Duodenal mucosa (tissue), 2 donors: ENCODE measurements at regions not wholly inside any gene's neighbourhood (a gene's known extent, or its start where the extent isn't known, plus 50 kb on each side); places are given as distances from the start of the nearest gene placed in this dataset.

Experiments
- H3K27ac ChIP-seq: one replicate; pipeline ENCODE4 v1.7.0; 2013; ENCODE audit warnings: low read depth, low read length
- H3K27me3 ChIP-seq, 2 donors: one replicate each; pipeline ENCODE4 v1.7.0; 2013; ENCODE audit warnings: low read length in 2 of 2, control low read depth in 1 of 2; ENCODE audit not compliant: insufficient read depth in 2 of 2, control insufficient read depth in 1 of 2
- H3K36me3 ChIP-seq, 2 donors: one replicate each; pipeline ENCODE4 v1.7.0; 2013; ENCODE audit warnings: low read length in 2 of 2, control low read depth in 1 of 2; ENCODE audit not compliant: insufficient read depth in 2 of 2, control insufficient read depth in 1 of 2
- H3K4me1 ChIP-seq, 2 donors: one replicate each; pipeline ENCODE4 v1.7.0; 2013; ENCODE audit warnings: low read length in 2 of 2, control low read depth in 1 of 2; ENCODE audit not compliant: insufficient read depth in 2 of 2, control insufficient read depth in 1 of 2
- H3K4me3 ChIP-seq, 2 donors: one replicate each; pipeline ENCODE4 v1.7.0; 2013; ENCODE audit warnings: low read length in 2 of 2, low read depth in 1 of 2
- H3K9ac ChIP-seq, 2 donors: one replicate each; pipeline ENCODE4 v1.7.0; 2013; ENCODE audit warnings: low read length in 2 of 2, low read depth in 1 of 2
- H3K9me3 ChIP-seq, 2 donors: one replicate each; pipeline ENCODE4 v1.7.0; 2013; ENCODE audit warnings: low read length in 2 of 2, control low read depth in 1 of 2; ENCODE audit not compliant: control insufficient read depth in 1 of 2

DNA sequence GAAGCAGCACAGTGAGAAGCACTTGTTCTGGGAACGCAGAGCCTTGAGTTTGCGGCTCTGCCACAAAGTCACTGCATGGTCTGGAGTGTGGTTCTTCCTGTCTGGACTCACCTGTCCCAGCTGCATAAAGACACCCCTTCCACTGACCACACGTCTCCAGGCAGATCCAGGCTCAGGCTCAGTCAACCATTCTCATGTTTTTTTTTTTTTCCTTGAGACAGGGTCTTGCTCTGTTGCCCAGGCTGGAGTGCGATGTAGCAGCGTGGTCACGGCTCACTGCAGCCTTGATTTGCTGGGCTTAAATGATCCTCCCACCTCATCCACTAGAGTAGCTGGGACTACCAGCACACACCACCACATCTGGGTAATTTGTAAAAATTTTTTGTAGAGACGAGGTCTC is 102.9 kb upstream of the KLF4 start:
- H3K4me1 ChIP-seq, result peaks cover 24 to 39% of the 10 kb centered on the region in 2 donors
- no peak overlapping the region for H3K27ac ChIP-seq
- H3K9me3 ChIP-seq, result no peaks in the 10 kb centered on the region
- no peaks in the 10 kb centered on the region for H3K27me3 ChIP-seq
- no peaks in the 10 kb centered on the region for H3K36me3 ChIP-seq
- H3K9ac ChIP-seq, result no peak overlapping the region
- H3K4me3 ChIP-seq, result no peak overlapping the region

DNA sequence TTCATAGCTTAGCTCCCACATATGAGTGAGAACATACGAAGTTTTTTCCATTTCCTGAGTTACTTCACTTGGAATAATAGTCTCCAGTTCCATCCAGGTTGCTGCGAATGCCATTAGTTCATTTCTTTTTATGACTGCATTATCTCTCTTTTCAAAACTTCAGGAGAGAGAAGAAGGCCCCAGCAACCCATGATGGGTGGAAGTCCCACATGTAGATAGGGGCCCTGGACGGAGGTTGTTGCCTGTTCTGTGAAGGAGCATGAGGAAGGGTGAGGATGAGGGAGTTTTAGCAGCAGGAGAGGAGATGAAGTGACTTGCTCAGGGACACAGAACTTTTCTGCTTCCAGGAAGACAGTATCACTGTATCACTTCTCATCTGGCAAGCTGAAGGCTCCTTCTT is 102.2 kb upstream of the KLF4 start:
- Histone ChIP-seq H3K27me3 (no peaks in the 10 kb centered on the region), H3K4me1 (peaks cover 25 to 45% of the 10 kb centered on the region in 2 donors), H3K4me3 (no peak overlapping the region), H3K36me3 (no peaks in the 10 kb centered on the region), H3K9me3 (no peaks in the 10 kb centered on the region), H3K9ac (no peak overlapping the region), H3K27ac (no peak overlapping the region)

DNA sequence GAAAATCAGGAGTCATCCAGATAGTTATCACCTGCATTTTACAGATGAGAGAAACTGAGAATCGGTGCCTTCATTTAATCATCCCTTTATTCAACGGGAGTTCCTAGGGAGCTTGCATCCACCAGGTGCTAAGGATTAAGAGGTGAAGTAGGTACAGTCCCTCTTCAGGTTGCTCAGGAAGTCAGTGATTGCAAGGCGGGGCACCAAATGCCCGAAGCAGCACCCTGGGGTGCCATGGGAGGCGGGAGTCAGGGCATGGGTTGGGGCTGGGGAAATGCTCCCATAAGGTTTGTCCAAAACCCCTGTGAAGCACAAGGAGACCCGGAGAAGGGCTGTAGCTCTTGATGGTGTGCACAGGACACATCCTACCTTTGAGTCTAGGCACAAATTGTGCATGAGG is 98.8 kb upstream of the KLF4 start:
- H3K4me3 ChIP-seq, result peak overlapping the region in 1 of 2 donors; percentile 16
- no peak overlapping the region for H3K27ac ChIP-seq
- H3K4me1 ChIP-seq, result peaks cover 42 to 54% of the 10 kb centered on the region in 2 donors
- no peaks in the 10 kb centered on the region for H3K9me3 ChIP-seq
- H3K27me3 ChIP-seq, result no peaks in the 10 kb centered on the region
- H3K9ac ChIP-seq, result no peak overlapping the region
- no peaks in the 10 kb centered on the region for H3K36me3 ChIP-seq

DNA sequence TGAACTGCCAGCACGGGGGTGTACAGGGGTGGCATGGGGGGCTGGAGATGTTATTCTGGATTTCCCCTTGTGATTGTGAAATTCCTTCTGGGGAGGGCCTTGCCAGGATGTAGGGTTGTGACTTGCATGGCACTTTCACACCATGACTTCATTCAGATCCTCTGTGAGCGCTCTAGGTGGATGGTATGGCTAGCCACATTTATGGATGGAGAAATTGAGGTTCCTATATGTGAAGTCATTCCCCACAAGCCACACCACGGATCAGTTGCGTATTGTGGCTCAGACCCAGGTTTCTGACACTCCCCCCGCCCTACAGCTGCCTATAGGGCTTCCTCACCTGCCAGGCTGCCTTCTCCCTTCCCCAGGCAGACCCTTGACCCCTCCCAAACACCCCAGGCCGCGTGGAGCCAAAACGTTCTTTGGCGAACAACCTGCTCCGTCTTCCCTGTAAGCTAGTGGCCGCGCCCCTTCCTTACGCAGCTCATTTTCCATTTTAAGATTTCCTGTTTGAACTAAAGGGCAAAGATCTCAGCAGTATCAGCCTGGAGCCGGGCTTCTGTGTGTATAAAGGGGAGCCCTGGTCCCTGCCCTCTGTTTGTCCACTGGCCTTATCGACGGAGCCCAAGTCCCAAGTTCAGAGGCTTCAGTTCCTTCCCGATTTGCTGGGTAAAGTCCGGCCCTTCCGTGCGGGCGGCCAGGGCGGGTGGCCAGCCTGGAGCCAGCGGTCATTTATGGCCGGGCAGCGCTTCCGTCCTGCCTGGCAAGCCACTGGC is 97.8 kb upstream of the KLF4 start:
- H3K9ac ChIP-seq, result peak overlapping the region; percentile 60 to 65
- no peaks in the 10 kb centered on the region for H3K36me3 ChIP-seq
- H3K27ac ChIP-seq, result peak overlapping the region; percentile 75
- peaks cover 42 to 49% of the 10 kb centered on the region in 2 donors for H3K4me1 ChIP-seq
- H3K9me3 ChIP-seq, result no peaks in the 10 kb centered on the region
- H3K27me3 ChIP-seq, result no peaks in the 10 kb centered on the region
- peak overlapping the region; percentile 16 to 38 for H3K4me3 ChIP-seq

DNA sequence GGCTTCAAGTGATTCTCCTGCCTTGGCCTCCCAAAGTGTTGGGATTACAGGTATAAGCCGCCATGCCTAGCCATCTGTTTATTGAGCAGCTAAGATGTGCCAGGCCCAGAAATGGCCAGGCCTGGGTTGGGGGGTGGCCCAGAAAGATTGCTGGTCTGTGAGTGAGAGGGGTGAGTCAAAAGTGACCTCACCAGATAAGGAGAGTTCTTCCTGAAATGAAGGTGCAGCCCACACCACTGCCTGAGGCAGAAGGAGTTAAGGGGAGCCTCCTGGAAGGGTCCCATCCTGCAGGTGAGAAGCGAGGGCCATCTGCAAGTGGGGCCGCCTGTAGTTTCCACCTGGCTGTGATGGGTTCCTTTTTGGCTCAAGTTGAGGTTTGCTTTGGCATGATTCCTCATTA is 96.9 kb upstream of the KLF4 start:
- Histone ChIP-seq H3K9me3 (no peaks in the 10 kb centered on the region), H3K27me3 (no peaks in the 10 kb centered on the region), H3K4me3 (peak overlapping the region in 1 of 2 donors; percentile 16), H3K27ac (peak overlapping the region; percentile 75), H3K36me3 (no peaks in the 10 kb centered on the region), H3K4me1 (peaks cover 42 to 46% of the 10 kb centered on the region in 2 donors), H3K9ac (peak overlapping the region in 1 of 2 donors; percentile 60)

DNA sequence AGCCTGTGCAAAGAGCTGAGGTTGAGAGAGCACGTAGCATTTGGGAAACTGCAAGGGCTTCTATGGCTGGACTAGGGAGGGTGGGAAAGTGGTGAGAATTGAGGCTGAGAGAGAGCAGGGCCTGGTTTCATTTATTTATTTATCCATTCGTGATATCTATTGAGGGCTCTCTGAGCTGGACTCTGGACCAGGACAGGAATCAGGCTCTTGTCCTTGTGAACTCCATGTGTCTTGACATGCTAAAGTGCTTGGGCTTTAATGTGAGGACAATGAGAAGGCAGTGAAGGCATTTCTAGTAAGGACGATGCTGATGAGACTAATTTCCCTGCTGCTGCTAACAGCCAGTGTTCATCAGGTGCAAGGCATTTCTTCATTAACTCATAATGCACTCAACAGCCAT is 95.9 kb upstream of the KLF4 start:
- Histone ChIP-seq H3K27me3 (no peaks in the 10 kb centered on the region), H3K4me3 (no peak overlapping the region), H3K27ac (no peak overlapping the region)

DNA sequence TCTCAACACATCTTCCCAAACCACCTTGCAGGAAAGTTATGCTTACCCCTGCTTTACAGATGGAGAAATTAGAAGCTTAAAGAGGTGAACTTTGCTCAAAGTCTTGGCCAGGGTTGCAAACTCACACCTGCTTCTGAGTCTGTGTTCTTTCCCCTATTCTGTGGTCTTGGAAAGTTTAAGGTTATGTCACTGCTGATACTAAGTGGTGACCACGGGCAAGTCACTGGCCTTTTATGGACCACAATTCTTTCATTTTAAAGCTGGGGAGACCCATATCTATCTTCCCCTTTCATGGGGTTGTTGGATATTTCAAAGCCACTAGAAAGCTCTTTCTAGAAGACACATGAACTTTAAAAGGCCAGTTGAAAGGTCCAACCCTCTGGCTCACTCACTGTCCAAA is 95.4 kb upstream of the KLF4 start:
- Histone ChIP-seq H3K9ac (no peak overlapping the region), H3K9me3 (no peaks in the 10 kb centered on the region), H3K27ac (no peak overlapping the region), H3K27me3 (no peaks in the 10 kb centered on the region), H3K4me1 (peaks cover 42 to 46% of the 10 kb centered on the region in 2 donors), H3K36me3 (no peaks in the 10 kb centered on the region), H3K4me3 (no peak overlapping the region)

More for the DNA sequence above, 95.9 kb upstream of the KLF4 start:
- no peak overlapping the region for H3K9ac ChIP-seq
- H3K4me1 ChIP-seq, result peaks cover 42 to 46% of the 10 kb centered on the region in 2 donors
- H3K36me3 ChIP-seq, result no peaks in the 10 kb centered on the region
- no peaks in the 10 kb centered on the region for H3K9me3 ChIP-seq

DNA sequence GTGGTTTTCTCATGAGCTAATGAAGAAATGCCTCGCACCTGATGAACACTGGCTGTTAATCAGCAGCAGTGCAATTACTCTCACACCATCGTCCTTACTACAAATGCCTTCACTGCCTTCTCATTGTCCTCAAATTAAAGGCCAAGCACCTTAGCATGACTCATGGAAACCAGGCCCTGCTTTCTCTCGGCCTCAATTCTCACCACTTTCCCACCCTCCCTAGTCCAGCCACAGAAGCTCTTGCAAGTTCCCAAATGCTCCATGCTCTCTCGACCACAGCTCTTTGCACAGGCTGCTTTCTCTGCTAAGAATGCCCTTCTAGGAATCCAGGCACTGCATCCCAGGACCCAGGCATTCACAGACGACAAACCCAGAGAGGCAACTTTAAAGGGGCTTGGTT is 94.6 kb upstream of the KLF4 start:
- Histone ChIP-seq H3K9me3 (no peaks in the 10 kb centered on the region), H3K36me3 (no peaks in the 10 kb centered on the region), H3K4me1 (peaks cover 40 to 42% of the 10 kb centered on the region in 2 donors), H3K27me3 (no peaks in the 10 kb centered on the region), H3K9ac (no peak overlapping the region), H3K4me3 (no peak overlapping the region), H3K27ac (no peak overlapping the region)

DNA sequence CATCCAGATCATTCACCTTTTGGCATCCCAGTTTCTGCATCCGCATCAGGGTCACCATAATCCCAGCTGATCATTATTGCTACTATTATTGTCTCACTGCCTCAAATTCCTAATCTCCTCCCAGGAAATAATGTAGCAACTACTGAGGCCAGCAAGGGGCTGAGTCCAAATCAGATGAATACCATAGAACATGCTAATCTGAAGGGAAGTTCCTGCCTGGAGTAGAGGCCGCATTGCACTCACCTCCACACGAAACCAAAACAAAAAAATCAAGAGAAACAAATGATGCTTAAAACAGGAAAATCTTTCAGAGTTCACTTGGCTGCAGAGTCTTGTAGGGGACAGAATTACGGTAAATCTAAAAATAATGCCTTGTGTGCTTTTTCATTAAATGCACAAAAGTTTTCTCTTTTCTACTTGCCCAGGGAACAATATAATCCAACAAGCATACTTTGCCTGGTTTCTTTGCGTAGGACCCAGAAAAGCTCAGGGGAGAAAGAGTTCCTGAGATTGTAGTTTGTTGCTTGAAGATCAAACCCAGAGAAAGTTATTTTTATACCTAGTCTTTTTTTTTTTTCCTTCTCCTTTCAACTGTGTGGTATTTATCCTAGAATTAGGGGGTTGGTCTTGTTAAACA is 87.7 kb upstream of the KLF4 start:
- Histone ChIP-seq H3K36me3 (no peaks in the 10 kb centered on the region), H3K9me3 (no peaks in the 10 kb centered on the region), H3K4me3 (no peak overlapping the region), H3K27me3 (no peaks in the 10 kb centered on the region), H3K4me1 (no peaks in the 10 kb centered on the region), H3K27ac (no peak overlapping the region), H3K9ac (no peak overlapping the region)

DNA sequence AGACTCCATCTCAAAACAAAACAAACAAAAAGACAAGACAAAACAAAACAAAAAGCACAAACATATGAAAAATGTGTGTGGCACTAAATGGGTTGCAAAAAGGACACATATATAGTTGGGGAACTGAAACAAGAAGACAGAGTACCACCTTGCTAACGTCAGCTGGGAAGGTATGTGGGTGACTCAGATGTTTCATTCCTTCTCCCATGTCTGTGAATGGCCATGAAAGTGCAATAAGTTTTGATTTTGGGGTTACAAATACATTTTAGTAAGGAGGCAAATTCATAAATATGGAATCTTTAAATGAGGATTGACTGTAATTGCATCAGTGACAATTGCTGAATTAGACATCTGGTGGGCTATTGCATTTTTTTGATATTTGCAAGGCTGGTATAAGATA is 81.6 kb upstream of the KLF4 start:
- Histone ChIP-seq H3K9me3 (no peaks in the 10 kb centered on the region), H3K27me3 (no peaks in the 10 kb centered on the region), H3K9ac (no peak overlapping the region), H3K27ac (no peak overlapping the region), H3K4me1 (peaks cover 0 to 15% of the 10 kb centered on the region in 2 donors), H3K4me3 (no peak overlapping the region), H3K36me3 (no peaks in the 10 kb centered on the region)
